ENCODE measurements at regions not wholly inside any gene's neighbourhood (a gene's known extent, or its start where the extent isn't known, plus 50 kb on each side); places are given as distances from the start of the nearest gene placed in this dataset.

- Mint-ChIP-seq H3K4me3 (ENCODE audit: unreplicated experiment) (no peak overlapping the region), H3K36me3 (ENCODE audit: unreplicated experiment) (no peaks in the 10 kb centered on the region), H3K27ac (ENCODE audit: unreplicated experiment) (no peak overlapping the region), H3K9me3 (ENCODE audit: unreplicated experiment) (peaks cover 15% of the 10 kb centered on the region), H3K27me3 (ENCODE audit: unreplicated experiment) (no peaks in the 10 kb centered on the region), H3K4me1 (ENCODE audit: unreplicated experiment) (no peaks in the 10 kb centered on the region)
- TF ChIP-seq, protein P1, sequence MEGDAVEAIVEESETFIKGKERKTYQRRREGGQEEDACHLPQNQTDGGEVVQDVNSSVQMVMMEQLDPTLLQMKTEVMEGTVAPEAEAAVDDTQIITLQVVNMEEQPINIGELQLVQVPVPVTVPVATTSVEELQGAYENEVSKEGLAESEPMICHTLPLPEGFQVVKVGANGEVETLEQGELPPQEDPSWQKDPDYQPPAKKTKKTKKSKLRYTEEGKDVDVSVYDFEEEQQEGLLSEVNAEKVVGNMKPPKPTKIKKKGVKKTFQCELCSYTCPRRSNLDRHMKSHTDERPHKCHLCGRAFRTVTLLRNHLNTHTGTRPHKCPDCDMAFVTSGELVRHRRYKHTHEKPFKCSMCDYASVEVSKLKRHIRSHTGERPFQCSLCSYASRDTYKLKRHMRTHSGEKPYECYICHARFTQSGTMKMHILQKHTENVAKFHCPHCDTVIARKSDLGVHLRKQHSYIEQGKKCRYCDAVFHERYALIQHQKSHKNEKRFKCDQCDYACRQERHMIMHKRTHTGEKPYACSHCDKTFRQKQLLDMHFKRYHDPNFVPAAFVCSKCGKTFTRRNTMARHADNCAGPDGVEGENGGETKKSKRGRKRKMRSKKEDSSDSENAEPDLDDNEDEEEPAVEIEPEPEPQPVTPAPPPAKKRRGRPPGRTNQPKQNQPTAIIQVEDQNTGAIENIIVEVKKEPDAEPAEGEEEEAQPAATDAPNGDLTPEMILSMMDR (IDR thresholded peaks at IDR 0.05) = no peak
- DNase-seq (ENCODE audit: extremely low spot score, unreplicated experiment) = no peak
These were observed 780.6 kb upstream of the ZWINT start for GRCh38 chr10:57141708-57142107.

DNA sequence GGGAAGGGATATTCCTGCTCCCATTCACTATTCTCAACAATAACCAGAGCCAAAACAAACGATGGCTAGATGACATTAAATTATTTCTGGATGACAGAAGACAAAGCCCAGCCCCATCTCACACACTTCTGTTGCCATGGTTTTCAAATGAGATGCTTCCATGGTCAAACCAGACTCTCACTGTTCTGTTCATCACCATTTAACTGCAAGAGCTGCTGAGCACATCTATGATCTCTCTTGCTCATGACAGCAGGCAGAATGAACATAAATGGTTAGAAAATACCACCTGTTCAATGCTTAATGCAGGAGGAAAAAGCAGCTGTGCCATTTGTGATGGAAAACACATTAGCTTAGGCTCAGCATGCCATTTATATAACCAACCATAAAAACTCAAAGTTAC is 758.6 kb upstream of the ZWINT start:
- no peak overlapping the region for H3K4me3 Mint-ChIP-seq (ENCODE audit: unreplicated experiment)
- no peaks in the 10 kb centered on the region for H3K27me3 Mint-ChIP-seq (ENCODE audit: unreplicated experiment)
- no peak for DNase-seq (ENCODE audit: extremely low spot score, unreplicated experiment)
- H3K36me3 Mint-ChIP-seq (ENCODE audit: unreplicated experiment) = no peaks in the 10 kb centered on the region
- no peaks in the 10 kb centered on the region for H3K4me1 Mint-ChIP-seq (ENCODE audit: unreplicated experiment)
- H3K9me3 Mint-ChIP-seq (ENCODE audit: unreplicated experiment) = peaks cover 3% of the 10 kb centered on the region
- H3K27ac Mint-ChIP-seq (ENCODE audit: unreplicated experiment) = no peak overlapping the region
- TF ChIP-seq, protein P1 (IDR thresholded peaks at IDR 0.05) = no peak

DNA sequence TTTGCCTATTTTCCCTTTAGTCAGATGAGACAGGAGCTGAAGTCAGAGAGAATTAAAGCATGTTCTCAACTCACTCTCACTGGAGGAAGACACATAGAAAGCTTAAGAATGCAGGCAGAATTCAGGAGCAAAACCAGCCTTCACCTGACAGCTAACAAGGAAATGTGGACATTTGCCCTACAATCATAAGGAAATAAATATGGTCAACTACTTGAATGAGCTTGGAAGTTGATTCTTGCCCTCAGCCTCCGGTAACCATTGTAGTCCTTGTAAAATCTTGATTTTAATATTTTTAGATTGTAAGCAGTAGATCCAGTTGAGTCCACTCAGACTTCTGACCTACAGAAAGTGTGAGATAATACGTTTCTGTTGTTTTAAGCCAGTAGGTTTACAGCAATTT is 752.5 kb upstream of the ZWINT start:
- Mint-ChIP-seq H3K4me1 (ENCODE audit: unreplicated experiment) (no peaks in the 10 kb centered on the region), H3K36me3 (ENCODE audit: unreplicated experiment) (no peaks in the 10 kb centered on the region), H3K4me3 (ENCODE audit: unreplicated experiment) (no peak overlapping the region), H3K27ac (ENCODE audit: unreplicated experiment) (no peak overlapping the region), H3K9me3 (ENCODE audit: unreplicated experiment) (peaks cover 3% of the 10 kb centered on the region), H3K27me3 (ENCODE audit: unreplicated experiment) (no peaks in the 10 kb centered on the region)
- DNase-seq (ENCODE audit: extremely low spot score, unreplicated experiment) = no peak
- TF ChIP-seq, protein P1 (IDR thresholded peaks at IDR 0.05) = no peak

DNA sequence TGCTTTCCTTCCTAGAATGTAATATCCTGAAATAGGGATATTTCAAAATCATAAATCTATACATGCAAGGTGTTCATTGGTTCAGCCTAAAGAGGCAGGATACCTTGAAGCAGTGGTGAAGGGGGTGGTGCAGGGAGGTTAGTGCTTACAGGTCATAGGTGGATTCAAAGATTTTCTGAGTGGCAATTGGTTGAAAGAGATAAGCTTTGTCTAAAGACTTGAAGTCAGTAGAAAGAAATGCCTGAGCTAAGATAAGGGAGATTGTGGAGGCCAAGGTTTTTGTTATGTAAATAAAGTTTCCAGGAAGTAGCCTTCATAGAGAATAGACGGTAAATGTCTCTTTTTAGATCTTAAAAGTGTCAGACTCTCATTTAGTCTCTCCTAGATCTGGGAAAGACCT is 741.2 kb upstream of the ZWINT start:
- DNase-seq (ENCODE audit: extremely low spot score, unreplicated experiment) = no peak
- Mint-ChIP-seq H3K4me1 (ENCODE audit: unreplicated experiment) (no peaks in the 10 kb centered on the region), H3K4me3 (ENCODE audit: unreplicated experiment) (no peak overlapping the region), H3K27me3 (ENCODE audit: unreplicated experiment) (no peaks in the 10 kb centered on the region), H3K9me3 (ENCODE audit: unreplicated experiment) (no peaks in the 10 kb centered on the region), H3K27ac (ENCODE audit: unreplicated experiment) (no peak overlapping the region), H3K36me3 (ENCODE audit: unreplicated experiment) (no peaks in the 10 kb centered on the region)
- TF ChIP-seq, protein P1 (IDR thresholded peaks at IDR 0.05) = no peak

GRCh38 chr10:57098146-57098545 is 737.1 kb upstream of the ZWINT start:
- TF ChIP-seq, protein P1 (IDR thresholded peaks at IDR 0.05) = no peak
- Mint-ChIP-seq H3K36me3 (ENCODE audit: unreplicated experiment) (no peaks in the 10 kb centered on the region), H3K9me3 (ENCODE audit: unreplicated experiment) (peaks cover 2% of the 10 kb centered on the region), H3K27me3 (ENCODE audit: unreplicated experiment) (no peaks in the 10 kb centered on the region), H3K27ac (ENCODE audit: unreplicated experiment) (no peak overlapping the region), H3K4me1 (ENCODE audit: unreplicated experiment) (no peaks in the 10 kb centered on the region), H3K4me3 (ENCODE audit: unreplicated experiment) (no peak overlapping the region)
- no peak for DNase-seq (ENCODE audit: extremely low spot score, unreplicated experiment)

Measured in osteocyte (in vitro differentiated cells).